Fibroblast of skin of left quadriceps (primary cell): ENCODE measurements at regions not wholly inside any gene's neighbourhood (a gene's known extent, or its start where the extent isn't known, plus 50 kb on each side); places are given as distances from the start of the nearest gene placed in this dataset.
"Not testable (repeated sequence)": the region's sequence is repeated elsewhere in the genome, so short reads cannot be mapped to it uniquely, and the experiment has no call there.

Experiments
- DNase-seq, 2 experiments: peaks; one replicate each; pipeline ENCODE4 v3.0.0-alpha.2; 2013; ENCODE audit warnings: low read depth in 2 of 2

- DNase-seq: no peak
Observed at GRCh38 chr4:174010547-174010946, 272.9 kb downstream of the FBXO8 start.

GRCh38 chr4:174009686-174010451 is 273.6 kb downstream of the FBXO8 start:
- no peak for DNase-seq

- no peak for DNase-seq
Observed at GRCh38 chr4:174005422-174005821, 278.0 kb downstream of the FBXO8 start.

- no peak for DNase-seq
Observed at GRCh38 chr4:173998471-173999144, 284.9 kb downstream of the FBXO8 start.

GRCh38 chr4:173995779-173996178 is 287.7 kb downstream of the FBXO8 start:
- not testable (repeated sequence) for DNase-seq

GRCh38 chr4:173991814-173992213 is 291.7 kb downstream of the FBXO8 start:
- no peak for DNase-seq

GRCh38 chr4:173991316-173991715 is 292.2 kb downstream of the FBXO8 start:
- DNase-seq: no peak

GRCh38 chr4:173990869-173991210 is 292.6 kb downstream of the FBXO8 start:
- no peak for DNase-seq

- DNase-seq: no peak
Observed at GRCh38 chr4:173990126-173990868, 293.2 kb downstream of the FBXO8 start.

GRCh38 chr4:173963523-173963922 is 319.9 kb downstream of the FBXO8 start:
- DNase-seq: not testable (repeated sequence)

GRCh38 chr4:173960398-173960797 is 323.1 kb downstream of the FBXO8 start:
- no peak for DNase-seq

- DNase-seq: peak; percentile 34
Observed at GRCh38 chr4:173958445-173958844, 325.0 kb downstream of the FBXO8 start.

- DNase-seq: no peak
Observed at GRCh38 chr4:173943547-173943946, 339.9 kb downstream of the FBXO8 start.

- DNase-seq: no peak
Observed at GRCh38 chr4:173940146-173940545, 343.3 kb downstream of the FBXO8 start.

- no peak for DNase-seq
Observed at GRCh38 chr4:173937631-173938270, 345.7 kb downstream of the FBXO8 start.

- no peak for DNase-seq
Observed at GRCh38 chr4:173936861-173937260, 346.6 kb downstream of the FBXO8 start.

GRCh38 chr4:173935622-173936405 is 347.7 kb downstream of the FBXO8 start:
- no peak for DNase-seq

- DNase-seq: no peak
Observed at GRCh38 chr4:173934933-173935620, 348.4 kb downstream of the FBXO8 start.

- DNase-seq: no peak
Observed at GRCh38 chr4:173934201-173934600, 349.3 kb downstream of the FBXO8 start.

GRCh38 chr4:173932701-173933100 is 350.8 kb downstream of the FBXO8 start:
- no peak for DNase-seq
